ENCODE measurements at regions not wholly inside any gene's neighbourhood (a gene's known extent, or its start where the extent isn't known, plus 50 kb on each side); places are given as distances from the start of the nearest gene placed in this dataset.

- POLR2A ChIA-PET (ENCODE audit: partially characterized antibody): no interaction called here
- peak; percentile 92 to 93 for TF ChIP-seq RAD21 (IDR thresholded peaks at IDR 0.05 in 1 of 2, conservative IDR thresholded peaks at IDR 0.05 in 1 of 2; ENCODE audit: low read depth in 2 of 2, low read length in 2 of 2)
- TF ChIP-seq PHF8 (conservative IDR thresholded peaks at IDR 0.05; ENCODE audit: low read depth, low read length): no peak
- no peak for TF ChIP-seq BACH1 (IDR thresholded peaks at IDR 0.05; ENCODE audit: low read length)
These were observed 113.4 kb upstream of the FAM241A start for GRCh38 chr4:112031712-112032328.

More at GRCh38 chr4:112031712-112032328, 113.4 kb upstream of the FAM241A start:
- no peak overlapping the region for H2BK120ac ChIP-seq (replicated peaks; ENCODE audit: low read depth, low read length)
- H2AK5ac ChIP-seq (ENCODE audit: low read depth, low read length): no peak overlapping the region
- H2BK20ac ChIP-seq (ENCODE audit: low read length): no peak overlapping the region
- no peaks in the 10 kb centered on the region for H3K36me3 ChIP-seq (ENCODE audit: control insufficient read depth in 2 of 4, insufficient read depth in 4 of 4, low read length in 3 of 4)
- no peaks in the 10 kb centered on the region for H3K4me1 ChIP-seq (replicated peaks in 1 of 4; ENCODE audit: control insufficient read depth in 3 of 4, insufficient read depth in 4 of 4, low read length in 3 of 4)
- no peaks in the 10 kb centered on the region for H3K79me1 ChIP-seq (ENCODE audit: low read depth, low read length)
- no peak overlapping the region for H2BK5ac ChIP-seq (ENCODE audit: low read depth, low read length)
- H2AFZ ChIP-seq (ENCODE audit: low read length): no peak overlapping the region
- CTCF ChIA-PET (ENCODE audit: partially characterized antibody): interaction anchor here (0.9 to 4.6 kb wide), 32 partner anchors 8 to 400 kb away, joined by 3 to 94 read pairs (median 4); no protein-coding TSS in a partner anchor
- no peaks in the 10 kb centered on the region for H3K79me2 ChIP-seq (ENCODE audit: control insufficient read depth in 1 of 2, insufficient read depth in 2 of 2, low read length in 2 of 2)
- no peak overlapping the region for H3K56ac ChIP-seq (replicated peaks; ENCODE audit: insufficient read length, low read depth, low read length)
- H3K23ac ChIP-seq (ENCODE audit: insufficient read length): no peak overlapping the region
- no peaks in the 10 kb centered on the region for H3K23me2 ChIP-seq (ENCODE audit: low read depth, low read length)
- 38% methylated on average over 6 of the region's 6 CpGs; no CpG with 5 or more reads in 1 of the 2 experiments for WGBS, 2 experiments (ENCODE audit: extremely low coverage in 1 of 2, insufficient coverage in 1 of 2, insufficient read length in 1 of 2, insufficient replicate concordance in 2 of 2, low coverage in 1 of 2, low lambda C conversion rate in 2 of 2, missing lambda C conversion rate in 1 of 2)
- H3K9ac ChIP-seq (replicated peaks in 1 of 4; ENCODE audit: extremely low read depth in 1 of 4, low read depth in 3 of 4, low read length in 3 of 4): no peak overlapping the region
- H2BK12ac ChIP-seq (ENCODE audit: low read depth, low read length): no peak overlapping the region
- H3K4ac ChIP-seq (replicated peaks; ENCODE audit: insufficient read length, low read depth, low read length): no peak overlapping the region
- no peak overlapping the region for H4K5ac ChIP-seq (ENCODE audit: insufficient read length, low read depth, low read length)
- no peak overlapping the region for H3K4me3 ChIP-seq (ENCODE audit: extremely low read depth in 1 of 4, insufficient read depth in 2 of 4, low read depth in 3 of 4, low read length in 4 of 4)
- H3K27me3 ChIP-seq (replicated peaks in 1 of 4; ENCODE audit: control insufficient read depth in 3 of 4, extremely low read depth in 1 of 4, insufficient read depth in 3 of 4, low read length in 3 of 4): no peaks in the 10 kb centered on the region
- no peak overlapping the region for H3K18ac ChIP-seq (ENCODE audit: extremely low read depth, low read length)
- H4K8ac ChIP-seq (ENCODE audit: extremely low read depth, insufficient read depth, low read length): no peak overlapping the region
- no peak overlapping the region for H3K14ac ChIP-seq (ENCODE audit: insufficient read length)
- H2BK15ac ChIP-seq (ENCODE audit: low read length): no peak overlapping the region
- DNase-seq (ENCODE audit: low read depth in 1 of 2, low spot score in 2 of 2): no peak
- H4K91ac ChIP-seq (replicated peaks; ENCODE audit: insufficient read length, low read length): no peak overlapping the region
- no peak overlapping the region for H3K27ac ChIP-seq (ENCODE audit: low read depth, low read length)
- H3K9me3 ChIP-seq (ENCODE audit: insufficient read depth in 2 of 2, low read depth in 1 of 2, low read length in 1 of 2): no peaks in the 10 kb centered on the region
- FAIRE-seq: peak; percentile 82
- H4K20me1 ChIP-seq (replicated peaks in 1 of 2; ENCODE audit: control insufficient read depth in 1 of 2, insufficient read depth in 2 of 2, low read length in 2 of 2): no peaks in the 10 kb centered on the region
- no peak overlapping the region for H3K4me2 ChIP-seq (ENCODE audit: insufficient read depth in 1 of 2, low read depth in 2 of 2, low read length in 2 of 2)
